ENCODE measurements at regions not wholly inside any gene's neighbourhood (a gene's known extent, or its start where the extent isn't known, plus 50 kb on each side); places are given as distances from the start of the nearest gene placed in this dataset.

DNA sequence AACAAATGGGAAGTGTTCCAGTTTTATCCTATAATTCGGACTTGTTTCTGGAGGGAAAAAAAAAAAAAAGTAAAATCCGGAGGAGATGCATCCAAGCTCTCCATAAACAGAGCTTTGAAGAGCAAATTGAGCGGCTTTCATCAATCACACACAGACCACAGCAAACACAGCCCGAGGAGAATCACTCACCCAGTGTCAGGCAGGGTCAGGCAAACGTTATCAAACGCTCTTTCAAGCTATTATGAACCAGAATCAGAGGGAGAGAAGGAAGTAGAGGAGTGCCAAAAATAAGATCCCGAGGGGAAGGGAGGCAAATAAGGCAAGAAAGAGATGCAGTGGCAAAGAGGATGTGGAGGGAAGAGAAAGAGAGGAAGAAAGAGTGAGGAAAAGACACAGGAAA, 188.3 kb upstream of the CAMK1G start:
- Histone ChIP-seq H3K4me2 (ENCODE audit: low read length) (no peak overlapping the region), H2AFZ (ENCODE audit: low read depth, low read length) (no peak overlapping the region), H3K4me3 (ENCODE audit: low read length) (no peak overlapping the region), H3K9me2 (ENCODE audit: insufficient read depth, low read length) (no peaks in the 10 kb centered on the region), H3K36me3 (ENCODE audit: insufficient read depth, low read length) (no peaks in the 10 kb centered on the region), H3K79me2 (replicated peaks; ENCODE audit: insufficient read depth, low read length) (no peaks in the 10 kb centered on the region), H3K27me3 (ENCODE audit: insufficient read depth, low read depth, low read length) (no peaks in the 10 kb centered on the region), H3K9ac (ENCODE audit: low read length) (no peak overlapping the region), H3K27ac (ENCODE audit: low read length) (no peak overlapping the region), H3F3A (ENCODE audit: insufficient read depth, low read length, poor library complexity, severe bottlenecking) (no peaks in the 10 kb centered on the region), H4K20me1 (ENCODE audit: insufficient read depth) (no peaks in the 10 kb centered on the region), H3K9me3 (ENCODE audit: low read length) (no peaks in the 10 kb centered on the region)
- no peak for TF ChIP-seq EP300 (conservative IDR thresholded peaks at IDR 0.05; ENCODE audit: poor library complexity, severe bottlenecking)
- TF ChIP-seq TAF1 (IDR thresholded peaks at IDR 0.05; ENCODE audit: low read depth), result no peak
- no peak for TF ChIP-seq REST (IDR thresholded peaks at IDR 0.05; ENCODE audit: borderline replicate concordance)

DNA sequence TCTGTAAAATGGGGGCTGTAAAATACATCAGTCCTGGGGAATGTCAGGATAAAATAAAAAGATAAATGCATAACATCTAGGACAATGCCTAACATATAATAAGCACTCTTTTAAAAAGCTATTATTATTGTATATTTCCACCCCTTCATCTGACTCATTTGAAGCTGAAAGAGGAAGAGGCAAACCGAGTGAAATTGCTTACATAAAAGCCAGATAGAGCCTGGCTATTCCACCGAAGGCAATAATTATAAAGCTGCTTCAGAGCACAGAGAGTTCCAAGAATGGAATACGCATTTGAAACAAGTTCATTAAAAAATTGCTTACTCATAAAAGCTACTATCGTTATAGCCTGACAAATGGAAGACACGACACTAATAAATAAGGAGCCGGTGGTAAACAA, 186.1 kb upstream of the CAMK1G start:
- Histone ChIP-seq H4K20me1 (ENCODE audit: insufficient read depth) (no peaks in the 10 kb centered on the region), H3K79me2 (replicated peaks; ENCODE audit: insufficient read depth, low read length) (no peaks in the 10 kb centered on the region), H3K36me3 (ENCODE audit: insufficient read depth, low read length) (no peaks in the 10 kb centered on the region), H3K27ac (ENCODE audit: low read length) (no peak overlapping the region), H3K9me3 (ENCODE audit: low read length) (no peaks in the 10 kb centered on the region), H3K27me3 (ENCODE audit: insufficient read depth, low read depth, low read length) (no peaks in the 10 kb centered on the region), H2AFZ (ENCODE audit: low read depth, low read length) (no peak overlapping the region), H3K9ac (ENCODE audit: low read length) (no peak overlapping the region), H3F3A (ENCODE audit: insufficient read depth, low read length, poor library complexity, severe bottlenecking) (no peaks in the 10 kb centered on the region), H3K9me2 (ENCODE audit: insufficient read depth, low read length) (no peaks in the 10 kb centered on the region), H3K4me3 (ENCODE audit: low read length) (no peak overlapping the region), H3K4me2 (ENCODE audit: low read length) (no peak overlapping the region)
- TF ChIP-seq RAD21 (conservative IDR thresholded peaks at IDR 0.05) (no peak), TAF1 (IDR thresholded peaks at IDR 0.05; ENCODE audit: low read depth) (no peak), POLR2AphosphoS5 (IDR thresholded peaks at IDR 0.05) (no peak), REST (IDR thresholded peaks at IDR 0.05; ENCODE audit: borderline replicate concordance) (no peak), EP300 (conservative IDR thresholded peaks at IDR 0.05; ENCODE audit: poor library complexity, severe bottlenecking) (no peak), CTCF (IDR thresholded peaks at IDR 0.05; ENCODE audit: poor library complexity, severe bottlenecking) (no peak), EZH2 (IDR thresholded peaks at IDR 0.05; ENCODE audit: borderline replicate concordance, insufficient read depth, low read length, poor library complexity, severe bottlenecking) (no peak), SMC3 (conservative IDR thresholded peaks at IDR 0.05; ENCODE audit: poor library complexity) (no peak), MXI1 (conservative IDR thresholded peaks at IDR 0.05; ENCODE audit: poor library complexity, severe bottlenecking) (no peak)
